ENCODE measurements at regions not wholly inside any gene's neighbourhood (a gene's known extent, or its start where the extent isn't known, plus 50 kb on each side); places are given as distances from the start of the nearest gene placed in this dataset.

GRCh38 chr18:44035554-44035953, 645.1 kb upstream of the SETBP1 start:
- FAIRE-seq (no peak), DNase-seq (ENCODE audit: low read depth) (no peak)
- Mint-ChIP-seq H3K27ac (ENCODE audit: unreplicated experiment) (no peak overlapping the region), H3K36me3 (ENCODE audit: low read depth, unreplicated experiment) (no peaks in the 10 kb centered on the region), H3K4me1 (ENCODE audit: low read depth, unreplicated experiment) (peaks cover 8% of the 10 kb centered on the region), H3K27me3 (ENCODE audit: low read depth, unreplicated experiment) (no peaks in the 10 kb centered on the region), H3K4me3 (ENCODE audit: unreplicated experiment) (no peak overlapping the region), H3K9me3 (ENCODE audit: unreplicated experiment) (no peaks in the 10 kb centered on the region)
- H3K9me3 ChIP-seq (ENCODE audit: insufficient read depth, low read depth, low read length), result no peaks in the 10 kb centered on the region
- no peak overlapping the region for H3K9ac ChIP-seq (ENCODE audit: low read length)
- H2AFZ ChIP-seq (ENCODE audit: low read depth, low read length), result no peak overlapping the region
- TF ChIP-seq CTCF (IDR thresholded peaks at IDR 0.05; ENCODE audit: insufficient read depth, low read depth, low read length), result no peak
- no peaks in the 10 kb centered on the region for H4K20me1 ChIP-seq (ENCODE audit: insufficient read depth, low read length)
- no peaks in the 10 kb centered on the region for H3K4me1 ChIP-seq (ENCODE audit: insufficient read depth, low read length)
- H3K36me3 ChIP-seq (ENCODE audit: insufficient read depth, low read length), result no peaks in the 10 kb centered on the region
- no peak overlapping the region for H3K4me3 ChIP-seq (ENCODE audit: insufficient read depth, low read depth, low read length)
- H3K4me2 ChIP-seq (ENCODE audit: low read length), result no peak overlapping the region
- no peaks in the 10 kb centered on the region for H3K79me2 ChIP-seq (ENCODE audit: insufficient read depth, low read length)
- no peaks in the 10 kb centered on the region for H3K27me3 ChIP-seq (ENCODE audit: insufficient read depth, low read length)
- no peak overlapping the region for H3K27ac ChIP-seq (ENCODE audit: low read depth, low read length)

GRCh38 chr18:44036501-44036900, 644.2 kb upstream of the SETBP1 start:
- Mint-ChIP-seq H3K36me3 (ENCODE audit: low read depth, unreplicated experiment) (no peaks in the 10 kb centered on the region), H3K4me1 (ENCODE audit: low read depth, unreplicated experiment) (peaks cover 8% of the 10 kb centered on the region), H3K9me3 (ENCODE audit: unreplicated experiment) (no peaks in the 10 kb centered on the region), H3K4me3 (ENCODE audit: unreplicated experiment) (no peak overlapping the region), H3K27ac (ENCODE audit: unreplicated experiment) (no peak overlapping the region), H3K27me3 (ENCODE audit: low read depth, unreplicated experiment) (no peaks in the 10 kb centered on the region)
- Histone ChIP-seq H3K4me1 (ENCODE audit: insufficient read depth, low read length) (no peaks in the 10 kb centered on the region), H3K27ac (ENCODE audit: low read depth, low read length) (no peak overlapping the region), H3K9ac (ENCODE audit: low read length) (no peak overlapping the region), H3K79me2 (ENCODE audit: insufficient read depth, low read length) (no peaks in the 10 kb centered on the region), H3K36me3 (ENCODE audit: insufficient read depth, low read length) (no peaks in the 10 kb centered on the region), H3K27me3 (ENCODE audit: insufficient read depth, low read length) (no peaks in the 10 kb centered on the region), H3K9me3 (ENCODE audit: insufficient read depth, low read depth, low read length) (no peaks in the 10 kb centered on the region), H4K20me1 (ENCODE audit: insufficient read depth, low read length) (no peaks in the 10 kb centered on the region), H2AFZ (ENCODE audit: low read depth, low read length) (no peak overlapping the region), H3K4me3 (ENCODE audit: insufficient read depth, low read depth, low read length) (no peak overlapping the region), H3K4me2 (ENCODE audit: low read length) (no peak overlapping the region)
- TF ChIP-seq EZH2 (IDR thresholded peaks at IDR 0.05; ENCODE audit: insufficient read depth, low read length) (no peak), CTCF (IDR thresholded peaks at IDR 0.05; ENCODE audit: insufficient read depth, low read depth, low read length) (no peak)
- FAIRE-seq, result no peak
- no peak for DNase-seq (ENCODE audit: low read depth)

- Mint-ChIP-seq H3K27ac (ENCODE audit: unreplicated experiment) (no peak overlapping the region), H3K4me3 (ENCODE audit: unreplicated experiment) (no peak overlapping the region), H3K27me3 (ENCODE audit: low read depth, unreplicated experiment) (no peaks in the 10 kb centered on the region), H3K36me3 (ENCODE audit: low read depth, unreplicated experiment) (no peaks in the 10 kb centered on the region), H3K9me3 (ENCODE audit: unreplicated experiment) (no peaks in the 10 kb centered on the region), H3K4me1 (ENCODE audit: low read depth, unreplicated experiment) (no peaks in the 10 kb centered on the region)
- no peak overlapping the region for H3K4me2 ChIP-seq (ENCODE audit: low read length)
- no peaks in the 10 kb centered on the region for H3K9me3 ChIP-seq (ENCODE audit: insufficient read depth, low read depth, low read length)
- H3K27ac ChIP-seq (ENCODE audit: low read depth, low read length), result no peak overlapping the region
- H3K9ac ChIP-seq (ENCODE audit: low read length), result no peak overlapping the region
- DNase-seq (ENCODE audit: low read depth), result no peak
- no peak overlapping the region for H3K4me3 ChIP-seq (ENCODE audit: insufficient read depth, low read depth, low read length)
- FAIRE-seq, result no peak
- H2AFZ ChIP-seq (ENCODE audit: low read depth, low read length), result no peak overlapping the region
- no peaks in the 10 kb centered on the region for H3K4me1 ChIP-seq (ENCODE audit: insufficient read depth, low read length)
- H3K36me3 ChIP-seq (ENCODE audit: insufficient read depth, low read length), result no peaks in the 10 kb centered on the region
- TF ChIP-seq EZH2 (IDR thresholded peaks at IDR 0.05; ENCODE audit: insufficient read depth, low read length), result no peak
- no peak for TF ChIP-seq CTCF (IDR thresholded peaks at IDR 0.05; ENCODE audit: insufficient read depth, low read depth, low read length)
- H4K20me1 ChIP-seq (ENCODE audit: insufficient read depth, low read length), result no peaks in the 10 kb centered on the region
- no peaks in the 10 kb centered on the region for H3K79me2 ChIP-seq (ENCODE audit: insufficient read depth, low read length)
- no peaks in the 10 kb centered on the region for H3K27me3 ChIP-seq (ENCODE audit: insufficient read depth, low read length)
Observed at GRCh38 chr18:44039216-44039615, 641.5 kb upstream of the SETBP1 start.
